ENCODE measurements at regions not wholly inside any gene's neighbourhood (a gene's known extent, or its start where the extent isn't known, plus 50 kb on each side); places are given as distances from the start of the nearest gene placed in this dataset.

DNA sequence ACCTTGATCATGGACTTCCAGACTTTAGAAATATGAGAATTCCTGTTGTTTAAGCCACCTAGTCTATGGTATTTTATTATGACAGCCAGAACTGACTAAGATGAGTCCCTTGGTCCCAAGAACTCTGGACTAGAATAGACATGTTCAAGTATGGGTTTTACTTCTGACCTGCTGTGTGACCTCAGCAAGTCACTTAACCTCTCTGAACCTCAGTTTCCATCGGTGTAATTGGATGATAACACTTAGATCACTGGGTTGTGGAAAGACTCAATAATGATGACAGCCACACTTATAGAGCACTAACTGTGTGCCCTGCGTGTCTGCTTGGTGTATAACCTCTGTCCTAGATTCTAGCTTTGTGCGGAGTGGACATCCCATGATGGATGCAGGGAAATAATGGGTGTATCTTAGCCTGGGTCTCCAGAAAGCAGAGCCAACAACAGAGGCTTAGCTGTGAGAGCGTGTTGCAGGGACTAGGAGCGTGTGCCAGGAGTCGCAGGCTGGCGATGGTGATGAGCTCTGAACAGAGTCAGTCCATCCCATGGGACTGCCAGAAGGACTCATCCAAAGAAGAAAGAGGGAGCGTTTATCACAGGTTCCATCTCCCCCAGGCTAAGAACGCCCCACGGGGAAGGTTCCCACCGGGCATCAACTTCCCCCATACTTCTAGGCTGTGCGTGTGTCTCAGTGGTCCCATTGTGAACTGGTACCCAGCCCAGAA lies 93.2 kb upstream of the TP53I11 start:
- no peaks in the 10 kb centered on the region for H3K9me3 ChIP-seq (ENCODE audit: insufficient read depth, low read length, severe bottlenecking)
- ATAC-seq (ENCODE audit: insufficient read depth, low read depth) = no peak
- TF ChIP-seq EZH2 (IDR thresholded peaks at IDR 0.05; ENCODE audit: borderline replicate concordance, low read depth, low read length, severe bottlenecking) = no peak
- TF ChIP-seq, protein P1, sequence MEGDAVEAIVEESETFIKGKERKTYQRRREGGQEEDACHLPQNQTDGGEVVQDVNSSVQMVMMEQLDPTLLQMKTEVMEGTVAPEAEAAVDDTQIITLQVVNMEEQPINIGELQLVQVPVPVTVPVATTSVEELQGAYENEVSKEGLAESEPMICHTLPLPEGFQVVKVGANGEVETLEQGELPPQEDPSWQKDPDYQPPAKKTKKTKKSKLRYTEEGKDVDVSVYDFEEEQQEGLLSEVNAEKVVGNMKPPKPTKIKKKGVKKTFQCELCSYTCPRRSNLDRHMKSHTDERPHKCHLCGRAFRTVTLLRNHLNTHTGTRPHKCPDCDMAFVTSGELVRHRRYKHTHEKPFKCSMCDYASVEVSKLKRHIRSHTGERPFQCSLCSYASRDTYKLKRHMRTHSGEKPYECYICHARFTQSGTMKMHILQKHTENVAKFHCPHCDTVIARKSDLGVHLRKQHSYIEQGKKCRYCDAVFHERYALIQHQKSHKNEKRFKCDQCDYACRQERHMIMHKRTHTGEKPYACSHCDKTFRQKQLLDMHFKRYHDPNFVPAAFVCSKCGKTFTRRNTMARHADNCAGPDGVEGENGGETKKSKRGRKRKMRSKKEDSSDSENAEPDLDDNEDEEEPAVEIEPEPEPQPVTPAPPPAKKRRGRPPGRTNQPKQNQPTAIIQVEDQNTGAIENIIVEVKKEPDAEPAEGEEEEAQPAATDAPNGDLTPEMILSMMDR (IDR thresholded peaks at IDR 0.05; ENCODE audit: borderline replicate concordance, extremely low read depth, low read length, poor library complexity, severe bottlenecking) = no peak

DNA sequence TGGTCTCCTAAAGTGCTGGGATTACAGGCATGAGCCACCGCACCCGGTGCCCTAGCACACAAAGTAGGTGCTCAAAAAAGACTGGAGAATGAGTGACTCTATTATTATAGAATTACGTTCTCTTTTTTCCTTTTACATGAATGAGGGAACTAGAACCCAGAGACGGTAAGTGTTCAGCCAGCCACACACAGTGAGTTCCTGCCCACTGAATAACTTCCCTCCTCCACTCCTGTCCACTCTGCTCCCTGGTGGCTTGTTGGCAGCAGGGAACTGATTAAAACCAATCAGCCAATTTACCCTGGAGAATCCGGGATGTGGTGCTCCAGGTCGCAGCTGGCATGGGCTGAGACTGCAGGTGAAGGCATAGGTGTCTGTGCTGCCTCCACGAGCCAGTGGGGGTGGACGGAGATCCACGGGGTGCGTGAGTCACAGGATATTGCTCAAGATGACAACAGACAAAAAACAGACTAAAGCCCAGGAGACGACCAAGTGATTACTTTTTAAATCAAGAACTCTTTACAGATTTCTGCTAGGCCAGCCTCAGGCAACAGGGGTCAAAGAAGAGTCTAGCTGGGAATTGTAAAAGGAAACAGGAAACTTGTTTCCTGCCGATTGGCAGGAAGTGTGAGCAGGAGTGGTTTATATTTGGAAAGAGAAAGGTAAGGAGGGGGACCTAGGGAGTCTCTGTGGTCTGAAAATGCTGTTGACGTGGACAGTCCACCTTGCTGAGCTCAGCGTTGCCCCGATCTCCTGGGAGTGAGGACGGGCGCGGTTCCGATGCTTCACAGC lies 95.2 kb upstream of the TP53I11 start:
- H2AFZ ChIP-seq (ENCODE audit: low read depth, low read length) = no peak overlapping the region
- no peaks in the 10 kb centered on the region for H3K79me2 ChIP-seq (ENCODE audit: insufficient read depth, low read length)

More for the DNA sequence above, 93.2 kb upstream of the TP53I11 start:
- no peak overlapping the region for H3K9ac ChIP-seq (ENCODE audit: low read depth, low read length)
- no peak for DNase-seq
- H3K36me3 ChIP-seq (ENCODE audit: insufficient read depth, low read length) = no peaks in the 10 kb centered on the region
- H4K20me1 ChIP-seq (ENCODE audit: insufficient read depth, low read length) = no peaks in the 10 kb centered on the region
- H3K27me3 ChIP-seq (ENCODE audit: insufficient read depth, low read length, poor library complexity) = no peaks in the 10 kb centered on the region
- no peaks in the 10 kb centered on the region for H3K4me1 ChIP-seq (ENCODE audit: insufficient read depth, low read length)
- no peak overlapping the region for H2AFZ ChIP-seq (ENCODE audit: low read depth, low read length)
- H3K79me2 ChIP-seq (ENCODE audit: insufficient read depth, low read length) = no peaks in the 10 kb centered on the region
- H3K4me2 ChIP-seq (ENCODE audit: insufficient read depth, low read length) = no peak overlapping the region
- H3K4me3 ChIP-seq (ENCODE audit: low read depth in 1 of 2, low read length in 2 of 2) = no peak overlapping the region
- H3K27ac ChIP-seq (ENCODE audit: low read length) = no peak overlapping the region

DNA sequence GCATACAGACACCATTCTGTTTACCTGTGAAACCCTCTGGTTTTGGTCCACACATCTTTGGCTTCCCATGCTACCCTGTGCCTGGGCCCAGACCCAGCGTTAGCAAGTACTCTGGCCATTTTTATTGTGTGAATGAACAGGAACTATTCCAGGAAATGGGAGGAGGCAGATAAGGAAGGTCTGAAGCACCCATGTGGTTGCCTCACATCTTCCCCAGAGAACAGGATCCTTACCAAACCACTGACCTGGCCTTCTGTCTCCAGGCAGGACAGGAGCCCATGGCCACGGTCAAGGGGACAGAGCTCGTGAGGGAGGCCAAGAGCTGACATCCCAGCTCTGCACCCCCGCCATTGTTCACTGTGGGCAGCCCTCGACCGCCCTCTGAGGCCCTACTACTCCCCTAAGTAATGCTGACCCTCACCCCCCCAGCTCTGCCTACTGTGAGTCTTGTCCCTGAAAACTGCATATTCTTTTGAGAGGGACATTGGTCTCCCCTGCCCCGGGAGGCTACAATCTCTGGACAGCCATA lies 97.7 kb upstream of the TP53I11 start:
- Histone ChIP-seq H3K9me3 (ENCODE audit: insufficient read depth, low read length, severe bottlenecking) (no peaks in the 10 kb centered on the region), H3K4me1 (ENCODE audit: insufficient read depth, low read length) (no peaks in the 10 kb centered on the region), H3K27ac (ENCODE audit: low read length) (no peak overlapping the region), H3K36me3 (ENCODE audit: insufficient read depth, low read length) (no peaks in the 10 kb centered on the region), H4K20me1 (ENCODE audit: insufficient read depth, low read length) (no peaks in the 10 kb centered on the region), H3K4me3 (ENCODE audit: low read depth in 1 of 2, low read length in 2 of 2) (no peak overlapping the region), H3K9ac (ENCODE audit: low read depth, low read length) (no peak overlapping the region), H2AFZ (ENCODE audit: low read depth, low read length) (no peak overlapping the region), H3K4me2 (ENCODE audit: insufficient read depth, low read length) (no peak overlapping the region), H3K27me3 (ENCODE audit: insufficient read depth, low read length, poor library complexity) (no peaks in the 10 kb centered on the region), H3K79me2 (ENCODE audit: insufficient read depth, low read length) (no peaks in the 10 kb centered on the region)
- DNase-seq = no peak
- ATAC-seq (ENCODE audit: insufficient read depth, low read depth) = no peak
- TF ChIP-seq, protein P1 (IDR thresholded peaks at IDR 0.05; ENCODE audit: borderline replicate concordance, extremely low read depth, low read length, poor library complexity, severe bottlenecking) = no peak
- TF ChIP-seq EZH2 (IDR thresholded peaks at IDR 0.05; ENCODE audit: borderline replicate concordance, low read depth, low read length, severe bottlenecking) = no peak

More for the DNA sequence above, 95.2 kb upstream of the TP53I11 start:
- H3K9me3 ChIP-seq (ENCODE audit: insufficient read depth, low read length, severe bottlenecking) = no peaks in the 10 kb centered on the region
- no peaks in the 10 kb centered on the region for H3K4me1 ChIP-seq (ENCODE audit: insufficient read depth, low read length)
- no peaks in the 10 kb centered on the region for H3K27me3 ChIP-seq (ENCODE audit: insufficient read depth, low read length, poor library complexity)
- ATAC-seq (ENCODE audit: insufficient read depth, low read depth) (no peak), DNase-seq (no peak)
- H3K27ac ChIP-seq (ENCODE audit: low read length) = no peak overlapping the region
- no peaks in the 10 kb centered on the region for H4K20me1 ChIP-seq (ENCODE audit: insufficient read depth, low read length)
- no peak overlapping the region for H3K9ac ChIP-seq (ENCODE audit: low read depth, low read length)
- H3K4me3 ChIP-seq (ENCODE audit: low read depth in 1 of 2, low read length in 2 of 2) = no peak overlapping the region
- H3K4me2 ChIP-seq (ENCODE audit: insufficient read depth, low read length) = no peak overlapping the region
- TF ChIP-seq, protein P1 (IDR thresholded peaks at IDR 0.05; ENCODE audit: borderline replicate concordance, extremely low read depth, low read length, poor library complexity, severe bottlenecking) = no peak
- no peak for TF ChIP-seq EZH2 (IDR thresholded peaks at IDR 0.05; ENCODE audit: borderline replicate concordance, low read depth, low read length, severe bottlenecking)
- no peaks in the 10 kb centered on the region for H3K36me3 ChIP-seq (ENCODE audit: insufficient read depth, low read length)

Data from DND-41 (cell line).